Astrocyte of the cerebellum (primary cell): ENCODE measurements at regions not wholly inside any gene's neighbourhood (a gene's known extent, or its start where the extent isn't known, plus 50 kb on each side); places are given as distances from the start of the nearest gene placed in this dataset.

Experiments used
- DNase-seq: peaks from one replicate; pipeline ENCODE4 v3.0.0-alpha.2; 2011; ENCODE audit warnings: low read depth
- H3K4me3 ChIP-seq: 2 replicates; pipeline ENCODE4 v1.5.1; 2011; ENCODE audit warnings: mild to moderate bottlenecking, low read depth, low read length, moderate library complexity
- in situ Hi-C: cut with HindIII; loops from 2 replicates; pipeline ENCODE4 v1.10.0; 2017; ENCODE audit warnings: low sequenced_read_pairs
- TF ChIP-seq, protein P1 (sequence below): IDR thresholded peaks from 2 replicates; pipeline ENCODE4 v1.5.1; 2012; ENCODE audit warnings: low read length, low read depth, moderate library complexity, mild to moderate bottlenecking; ENCODE audit errors: missing control alignments

DNA sequence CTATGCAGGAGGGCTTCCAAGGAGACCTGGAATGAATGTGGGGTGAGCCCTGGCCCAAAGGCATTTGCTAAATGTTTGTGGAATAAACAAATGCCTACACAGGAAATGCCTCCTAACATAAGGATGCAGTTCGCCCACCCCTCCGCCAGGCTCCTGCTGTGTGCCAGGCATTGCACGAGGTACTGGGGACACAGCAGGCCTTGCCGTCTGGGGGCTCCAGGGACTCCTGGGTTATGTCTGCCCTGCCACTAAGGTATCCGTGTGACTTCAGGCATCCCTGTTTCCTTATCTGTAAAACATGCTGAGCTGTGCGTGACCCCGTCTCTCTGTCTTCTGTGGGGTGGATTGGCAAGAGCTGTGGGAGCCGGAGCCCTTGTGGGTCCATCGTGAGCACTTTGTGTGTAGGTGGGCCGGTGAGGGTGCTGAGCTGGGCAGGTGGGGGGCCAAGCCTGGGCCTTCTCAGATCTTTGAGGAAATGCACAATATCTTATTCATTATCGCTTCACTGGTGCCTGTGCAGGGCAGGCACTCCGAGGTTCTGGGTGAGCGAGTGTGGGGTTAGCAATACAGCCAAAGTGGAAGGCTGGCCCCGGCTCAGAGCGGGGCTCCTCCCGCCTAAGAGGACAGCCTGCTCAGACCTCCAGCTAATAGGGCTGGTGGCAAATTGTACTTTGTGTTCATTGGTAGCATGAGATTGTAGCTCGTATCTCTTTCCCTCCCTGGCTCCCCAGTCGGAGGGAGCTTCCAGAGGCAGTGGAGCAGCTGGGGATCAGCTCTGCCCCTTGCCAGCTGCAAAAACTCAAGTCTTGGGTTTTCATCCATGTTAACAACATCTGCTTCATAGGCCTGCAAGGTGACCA, 126.8 kb downstream of the GLI2 start:
- TF ChIP-seq, protein P1, sequence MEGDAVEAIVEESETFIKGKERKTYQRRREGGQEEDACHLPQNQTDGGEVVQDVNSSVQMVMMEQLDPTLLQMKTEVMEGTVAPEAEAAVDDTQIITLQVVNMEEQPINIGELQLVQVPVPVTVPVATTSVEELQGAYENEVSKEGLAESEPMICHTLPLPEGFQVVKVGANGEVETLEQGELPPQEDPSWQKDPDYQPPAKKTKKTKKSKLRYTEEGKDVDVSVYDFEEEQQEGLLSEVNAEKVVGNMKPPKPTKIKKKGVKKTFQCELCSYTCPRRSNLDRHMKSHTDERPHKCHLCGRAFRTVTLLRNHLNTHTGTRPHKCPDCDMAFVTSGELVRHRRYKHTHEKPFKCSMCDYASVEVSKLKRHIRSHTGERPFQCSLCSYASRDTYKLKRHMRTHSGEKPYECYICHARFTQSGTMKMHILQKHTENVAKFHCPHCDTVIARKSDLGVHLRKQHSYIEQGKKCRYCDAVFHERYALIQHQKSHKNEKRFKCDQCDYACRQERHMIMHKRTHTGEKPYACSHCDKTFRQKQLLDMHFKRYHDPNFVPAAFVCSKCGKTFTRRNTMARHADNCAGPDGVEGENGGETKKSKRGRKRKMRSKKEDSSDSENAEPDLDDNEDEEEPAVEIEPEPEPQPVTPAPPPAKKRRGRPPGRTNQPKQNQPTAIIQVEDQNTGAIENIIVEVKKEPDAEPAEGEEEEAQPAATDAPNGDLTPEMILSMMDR: peak; percentile 35
- DNase-seq: no peak
- H3K4me3 ChIP-seq: no peak overlapping the region
- in situ Hi-C loops: no loop called here

DNA sequence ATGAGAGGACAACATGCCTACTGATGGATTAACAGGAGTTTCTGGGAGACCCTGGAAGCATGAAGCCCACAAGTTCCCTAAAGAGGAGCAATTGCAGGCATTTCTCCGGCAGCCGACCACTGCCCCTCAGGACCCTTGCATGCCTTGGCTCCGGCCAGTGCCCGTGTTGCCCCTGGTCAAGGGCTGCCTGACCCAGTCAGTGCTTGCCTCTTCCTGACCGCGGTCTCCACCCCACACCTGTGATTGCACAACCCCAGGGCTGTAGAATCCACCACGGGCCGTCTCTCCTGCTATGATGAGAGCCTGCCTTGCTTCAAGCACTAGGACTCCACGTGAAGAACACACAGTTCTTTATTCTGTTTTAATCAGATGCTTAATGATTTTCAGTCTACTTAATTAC, 127.5 kb downstream of the GLI2 start:
- DNase-seq: no peak
- H3K4me3 ChIP-seq: no peak overlapping the region
- TF ChIP-seq, protein P1: no peak
- in situ Hi-C loops: no loop called here

DNA sequence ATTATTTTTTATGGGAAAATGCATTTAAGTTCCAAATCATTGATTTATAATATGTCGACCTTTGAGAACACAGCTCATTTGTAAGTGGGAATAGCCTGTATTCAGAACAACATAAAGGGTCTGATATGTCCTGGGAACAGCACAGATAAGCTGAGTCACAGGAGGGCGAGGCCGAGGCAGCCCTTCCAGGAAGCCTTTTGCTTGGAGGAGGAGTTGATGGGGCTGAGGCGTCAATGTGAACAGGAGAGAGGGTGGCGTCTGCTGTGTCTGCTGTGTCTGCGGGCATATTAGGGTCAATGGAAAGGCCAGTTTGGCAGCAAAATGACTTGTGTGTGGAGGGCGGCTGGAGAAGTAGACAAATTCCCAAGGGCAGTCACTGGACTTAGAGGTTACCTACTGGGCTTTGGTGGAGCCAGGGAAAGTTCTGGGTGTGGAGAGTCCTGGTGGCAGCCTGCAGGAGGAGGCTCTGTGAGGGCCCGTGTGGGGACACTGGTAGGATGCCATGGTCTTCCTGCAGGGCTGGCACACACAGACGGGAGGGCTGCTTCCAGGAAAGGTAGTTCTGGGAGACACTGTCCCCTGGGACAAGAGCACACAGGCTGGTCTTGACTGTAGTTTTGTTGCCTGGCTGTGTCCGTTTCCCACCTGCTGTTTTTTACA, 128.1 kb downstream of the GLI2 start:
- in situ Hi-C loops: no loop called here
- H3K4me3 ChIP-seq: no peak overlapping the region
- no peak for DNase-seq
- TF ChIP-seq, protein P1: no peak

DNA sequence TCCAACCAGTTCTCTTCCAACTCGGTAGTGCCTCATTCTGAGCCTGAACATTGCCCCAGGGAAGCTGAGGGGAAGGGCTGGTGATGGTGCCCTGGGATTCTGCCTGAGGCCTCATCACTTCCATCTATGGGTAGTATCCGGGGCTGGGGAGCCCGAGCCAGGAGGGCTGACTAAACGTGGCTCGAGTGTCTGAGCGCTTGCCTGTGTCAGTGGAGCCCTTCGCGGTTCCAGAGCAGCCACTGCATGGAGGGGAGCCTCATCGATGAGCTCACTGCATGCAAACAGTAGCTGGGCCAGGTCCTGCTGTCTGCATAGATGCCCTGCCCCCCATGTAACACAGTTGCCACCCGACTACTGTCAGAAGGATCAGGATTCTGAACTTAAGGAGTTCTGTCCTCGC, 129.3 kb downstream of the GLI2 start:
- TF ChIP-seq, protein P1: no peak
- in situ Hi-C loops: no loop called here
- no peak for DNase-seq
- no peak overlapping the region for H3K4me3 ChIP-seq

DNA sequence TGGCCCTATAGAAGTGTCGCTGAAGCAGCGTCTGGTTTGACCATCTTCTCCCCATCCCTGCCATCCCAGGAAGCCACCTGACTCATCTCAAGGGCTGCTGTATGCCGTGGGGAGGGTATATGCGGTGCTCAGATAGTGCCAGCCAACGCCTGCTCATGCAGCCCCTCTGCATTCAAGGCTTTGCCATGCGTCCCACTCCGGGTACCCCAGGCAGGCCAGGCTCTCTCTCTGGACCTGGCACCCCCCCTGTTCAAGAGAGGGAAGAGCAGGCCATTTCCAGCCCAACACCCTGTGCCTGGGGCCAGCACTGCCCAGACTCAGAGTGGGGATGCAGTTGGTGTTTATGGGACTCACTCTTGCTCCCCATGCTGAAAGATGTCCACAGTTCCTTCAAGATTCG, 130.0 kb downstream of the GLI2 start:
- DNase-seq: no peak
- TF ChIP-seq, protein P1: no peak
- in situ Hi-C loops: no loop called here
- no peak overlapping the region for H3K4me3 ChIP-seq

DNA sequence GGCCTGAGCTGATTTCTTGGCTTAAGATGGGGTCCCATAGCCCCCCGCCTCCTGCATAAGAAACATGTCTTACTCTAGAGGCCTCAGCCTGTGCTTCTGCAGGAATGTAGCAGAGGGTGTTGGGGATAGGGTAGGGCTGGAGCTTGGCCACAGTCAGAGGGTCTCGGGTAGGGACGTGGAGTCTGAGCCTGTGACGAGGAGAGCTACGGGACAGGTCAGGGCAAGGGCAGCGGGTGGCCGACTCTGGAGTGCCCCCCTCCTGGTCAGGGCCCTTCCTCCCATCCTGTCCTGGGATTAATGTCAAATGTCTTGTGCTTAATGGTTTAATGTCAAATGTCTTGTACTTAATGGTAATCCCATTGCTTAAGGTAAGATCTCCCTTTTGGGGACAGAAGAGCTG, 130.4 kb downstream of the GLI2 start:
- no peak for DNase-seq
- in situ Hi-C loops: no loop called here
- TF ChIP-seq, protein P1: no peak
- H3K4me3 ChIP-seq: no peak overlapping the region
